HG03139 (cell line): ENCODE measurements at regions not wholly inside any gene's neighbourhood (a gene's known extent, or its start where the extent isn't known, plus 50 kb on each side); places are given as distances from the start of the nearest gene placed in this dataset.

Experiments used
- ATAC-seq: cut with Tn5 transposase; IDR thresholded peaks from one replicate; pipeline ENCODE4 v1.9.1; 2021; ENCODE audit not compliant: unreplicated experiment

- ATAC-seq, result no peak
These were observed 1000.9 kb downstream of the CDH18 start for GRCh38 chr5:18987101-18987500.

- no peak for ATAC-seq
These were observed 997.1 kb downstream of the CDH18 start for GRCh38 chr5:18990852-18991251.

- no peak for ATAC-seq
These were observed 995.7 kb downstream of the CDH18 start for GRCh38 chr5:18992264-18992663.

- no peak for ATAC-seq
These were observed 988.5 kb downstream of the CDH18 start for GRCh38 chr5:18999478-18999877.

- no peak for ATAC-seq
These were observed 986.9 kb downstream of the CDH18 start for GRCh38 chr5:19001054-19001453.

GRCh38 chr5:19001539-19001938 lies 986.5 kb downstream of the CDH18 start:
- ATAC-seq, result no peak

GRCh38 chr5:19002111-19002510 lies 985.9 kb downstream of the CDH18 start:
- no peak for ATAC-seq

- ATAC-seq, result no peak
These were observed 969.2 kb downstream of the CDH18 start for GRCh38 chr5:19018822-19019221.

GRCh38 chr5:19031491-19031890 lies 956.5 kb downstream of the CDH18 start:
- no peak for ATAC-seq

GRCh38 chr5:19035816-19036215 lies 952.2 kb downstream of the CDH18 start:
- ATAC-seq, result no peak

GRCh38 chr5:19042106-19042505 lies 945.9 kb downstream of the CDH18 start:
- no peak for ATAC-seq

GRCh38 chr5:19044311-19044710 lies 943.7 kb downstream of the CDH18 start:
- no peak for ATAC-seq

- ATAC-seq, result no peak
These were observed 942.9 kb downstream of the CDH18 start for GRCh38 chr5:19044931-19045695.

- ATAC-seq, result no peak
These were observed 940.7 kb downstream of the CDH18 start for GRCh38 chr5:19047277-19047676.

GRCh38 chr5:19048726-19049125 lies 939.3 kb downstream of the CDH18 start:
- ATAC-seq, result no peak

- ATAC-seq, result no peak
These were observed 929.8 kb downstream of the CDH18 start for GRCh38 chr5:19058216-19058615.

- ATAC-seq, result no peak
These were observed 923.9 kb downstream of the CDH18 start for GRCh38 chr5:19064094-19064493.

- no peak for ATAC-seq
These were observed 920.3 kb downstream of the CDH18 start for GRCh38 chr5:19067741-19068140.

- no peak for ATAC-seq
These were observed 889.6 kb downstream of the CDH18 start for GRCh38 chr5:19098434-19098833.

GRCh38 chr5:19099195-19099594 lies 888.8 kb downstream of the CDH18 start:
- ATAC-seq, result no peak

GRCh38 chr5:19104948-19105347 lies 883.1 kb downstream of the CDH18 start:
- ATAC-seq, result no peak

- ATAC-seq, result no peak
These were observed 865.1 kb downstream of the CDH18 start for GRCh38 chr5:19122923-19123322.
